Femur (tissue), 1 donor: ENCODE measurements at regions not wholly inside any gene's neighbourhood (a gene's known extent, or its start where the extent isn't known, plus 50 kb on each side); places are given as distances from the start of the nearest gene placed in this dataset.

Experiments used
- DNase-seq: peaks from one replicate; pipeline ENCODE4 v3.0.0-alpha.2; 2017

- no peak for DNase-seq
These were observed 180.2 kb upstream of the FSTL5 start for GRCh38 chr4:162343967-162344366.

- no peak for DNase-seq
These were observed 177.7 kb upstream of the FSTL5 start for GRCh38 chr4:162341533-162341932.

- DNase-seq: no peak
These were observed 160.1 kb upstream of the FSTL5 start for GRCh38 chr4:162323919-162324318.

- no peak for DNase-seq
These were observed 158.3 kb upstream of the FSTL5 start for GRCh38 chr4:162322054-162322453.

- no peak for DNase-seq
These were observed 122.0 kb upstream of the FSTL5 start for GRCh38 chr4:162285753-162286152.

- no peak for DNase-seq
These were observed 118.9 kb upstream of the FSTL5 start for GRCh38 chr4:162282684-162283083.

GRCh38 chr4:162274354-162274753 is 110.6 kb upstream of the FSTL5 start:
- DNase-seq: no peak

- no peak for DNase-seq
These were observed 108.4 kb upstream of the FSTL5 start for GRCh38 chr4:162272215-162272614.

- DNase-seq: no peak
These were observed 105.1 kb upstream of the FSTL5 start for GRCh38 chr4:162268911-162269310.

- DNase-seq: no peak
These were observed 102.0 kb upstream of the FSTL5 start for GRCh38 chr4:162265802-162266201.

GRCh38 chr4:162245051-162245450 is 81.3 kb upstream of the FSTL5 start:
- DNase-seq: no peak

- DNase-seq: no peak
These were observed 78.1 kb upstream of the FSTL5 start for GRCh38 chr4:162241857-162242256.

GRCh38 chr4:162239992-162240769 is 76.4 kb upstream of the FSTL5 start:
- no peak for DNase-seq

GRCh38 chr4:162237676-162238075 is 73.9 kb upstream of the FSTL5 start:
- no peak for DNase-seq

- DNase-seq: no peak
These were observed 70.8 kb upstream of the FSTL5 start for GRCh38 chr4:162234595-162234994.

GRCh38 chr4:162232349-162232748 is 68.5 kb upstream of the FSTL5 start:
- DNase-seq: no peak

GRCh38 chr4:162229670-162230069 is 65.9 kb upstream of the FSTL5 start:
- DNase-seq: no peak

GRCh38 chr4:162221148-162221547 is 57.3 kb upstream of the FSTL5 start:
- no peak for DNase-seq
